Ovary (tissue), 7 donors: ENCODE measurements at regions not wholly inside any gene's neighbourhood (a gene's known extent, or its start where the extent isn't known, plus 50 kb on each side); places are given as distances from the start of the nearest gene placed in this dataset.
"Not testable (repeated sequence)": the region's sequence is repeated elsewhere in the genome, so short reads cannot be mapped to it uniquely, and the experiment has no call there.

Source experiments
- DNase-seq, 5 donors: peaks; one replicate each; pipeline ENCODE4 v3.0.0-alpha.2; 2019 to 2020
- H3K27ac ChIP-seq, 2 donors: fragments of 200-600 bp; one replicate each; pipeline versions ENCODE4 v1.5.1 to v1.8.0; 2019 to 2022
- H3K27me3 ChIP-seq: fragments of 200-600 bp; one replicate; pipeline ENCODE4 v1.8.0; 2022
- H3K36me3 ChIP-seq: fragments of 200-600 bp; sonication (generic); one replicate; pipeline ENCODE4 v1.5.1; 2019
- H3K4me1 ChIP-seq: one replicate; pipeline ENCODE4 v1.8.1; 2013; ENCODE audit warnings: mild to moderate bottlenecking, moderate library complexity; ENCODE audit not compliant: insufficient read depth
- H3K4me3 ChIP-seq: fragments of 200-600 bp; sonication (generic); one replicate; pipeline ENCODE4 v1.5.1; 2017
- H3K9me3 ChIP-seq, 2 donors: fragments of 200-600 bp in 1 of 2; sonication (generic) in 1 of 2; one replicate each; pipeline versions ENCODE4 v1.5.1 to v1.8.1; 2013 to 2019; ENCODE audit warnings: mild to moderate bottlenecking in 1 of 2, moderate library complexity in 1 of 2
- CTCF ChIP-seq, 3 donors: fragments of 450-650 bp in 2 of 3; fragments of 200-600 bp in 1 of 3; IDR thresholded peaks; one replicate each; pipeline versions ENCODE4 v1.5.1 to v1.8.0; 2016 to 2022; ENCODE audit warnings: antibody characterized with exemption in 3 of 3, mild to moderate bottlenecking in 1 of 3
- EP300 ChIP-seq: sonication (generic); formaldehyde crosslinking; IDR thresholded peaks from one replicate; pipeline ENCODE4 v1.6.1; 2017; ENCODE audit warnings: antibody characterized with exemption
- POLR2A ChIP-seq: fragments of 450-650 bp; IDR thresholded peaks from one replicate; pipeline ENCODE4 v1.6.1; 2017; ENCODE audit warnings: antibody characterized with exemption, mild to moderate bottlenecking, moderate library complexity
- WGBS, 3 donors: extraction: QIAGEN DNeasy Blood & Tissue Kit in 1 of 3; methylation state at CpG; one replicate each; pipeline versions ENCODE4 v1.1.5 to v1.1.7; 2013 to 2017; 5-methylcytosine and 5-hydroxymethylcytosine counted together
- intact Hi-C, 4 donors: fragments of 100-400 bp; cut with DNase I; formaldehyde crosslinking; loops; one replicate each; pipeline versions ENCODE4 v1.11.0 to v1.15.1; 2022 to 2023
- donor health status: DM: no; HTN: no; CAD: no; lungs with moderate emphysema.
- donor health status: DM: no; HTN: no; CAD: no.
- donor health status: Bipolar disorder and iron deficiency.
- donor health status: DM: no; HTN: no; CAD: no.
- donor health status: DM: yes; HTN: yes; CAD: no.

- H3K27ac ChIP-seq: no peak overlapping the region
- H3K4me1 ChIP-seq: no peaks in the 10 kb centered on the region
- no peaks in the 10 kb centered on the region for H3K9me3 ChIP-seq
- DNase-seq: no peak
- no peak overlapping the region for H3K4me3 ChIP-seq
- TF ChIP-seq EP300 (no peak), CTCF (IDR thresholded peaks at IDR 0.05) (no peak), POLR2A (no peak)
- intact Hi-C loops: no loop called here
- H3K27me3 ChIP-seq: no peaks in the 10 kb centered on the region
- H3K36me3 ChIP-seq: no peaks in the 10 kb centered on the region
Observed at GRCh38 chr15:95205077-95205476, 973.7 kb downstream of the MCTP2 start.

GRCh38 chr15:95205830-95206229, 974.5 kb downstream of the MCTP2 start:
- intact Hi-C loops, H3K36me3 ChIP-seq, H3K27me3 ChIP-seq, DNase-seq, H3K9me3 ChIP-seq, H3K4me1 ChIP-seq, H3K4me3 ChIP-seq, H3K27ac ChIP-seq: not testable (repeated sequence)
- WGBS, 3 donors: 93 to 96% (median 95%) methylated on average over 3 of the region's 3 CpGs

- H3K9me3 ChIP-seq: no peaks in the 10 kb centered on the region
- intact Hi-C loops: no loop called here
- H3K4me3 ChIP-seq: no peak overlapping the region
- H3K27me3 ChIP-seq: no peaks in the 10 kb centered on the region
- 85 to 92% (median 89%) methylated on average over 4 of the region's 4 CpGs for WGBS, 3 donors
- TF ChIP-seq CTCF (IDR thresholded peaks at IDR 0.05) (no peak), POLR2A (no peak), EP300 (no peak)
- no peaks in the 10 kb centered on the region for H3K36me3 ChIP-seq
- H3K27ac ChIP-seq: no peak overlapping the region
- no peaks in the 10 kb centered on the region for H3K4me1 ChIP-seq
- no peak for DNase-seq
Observed at GRCh38 chr15:95208071-95208470, 976.7 kb downstream of the MCTP2 start.

- Histone ChIP-seq H3K27me3 (no peaks in the 10 kb centered on the region), H3K9me3 (no peaks in the 10 kb centered on the region), H3K27ac (no peak overlapping the region), H3K4me3 (no peak overlapping the region), H3K36me3 (no peaks in the 10 kb centered on the region), H3K4me1 (no peaks in the 10 kb centered on the region)
- TF ChIP-seq POLR2A: no peak
- TF ChIP-seq EP300: no peak
- TF ChIP-seq CTCF (IDR thresholded peaks at IDR 0.05): no peak
- no peak for DNase-seq
- intact Hi-C loops: no loop called here
Observed at GRCh38 chr15:95208988-95209387, 977.6 kb downstream of the MCTP2 start.

GRCh38 chr15:95210436-95210981, 979.1 kb downstream of the MCTP2 start:
- no peaks in the 10 kb centered on the region for H3K36me3 ChIP-seq
- 94 to 98% (median 97%) methylated on average over 1 of the region's 1 CpG for WGBS, 3 donors
- H3K27ac ChIP-seq: no peak overlapping the region
- H3K27me3 ChIP-seq: no peaks in the 10 kb centered on the region
- no peak for DNase-seq
- no peak overlapping the region for H3K4me3 ChIP-seq
- H3K4me1 ChIP-seq: no peaks in the 10 kb centered on the region
- no peaks in the 10 kb centered on the region for H3K9me3 ChIP-seq
- intact Hi-C loops: no loop called here
- TF ChIP-seq POLR2A: no peak
- no peak for TF ChIP-seq CTCF (IDR thresholded peaks at IDR 0.05)
- TF ChIP-seq EP300: no peak
